ENCODE measurements at regions not wholly inside any gene's neighbourhood (a gene's known extent, or its start where the extent isn't known, plus 50 kb on each side); places are given as distances from the start of the nearest gene placed in this dataset.

GRCh38 chr15:95162967-95163531 is 931.7 kb downstream of the MCTP2 start:
- TF ChIP-seq, protein P1, sequence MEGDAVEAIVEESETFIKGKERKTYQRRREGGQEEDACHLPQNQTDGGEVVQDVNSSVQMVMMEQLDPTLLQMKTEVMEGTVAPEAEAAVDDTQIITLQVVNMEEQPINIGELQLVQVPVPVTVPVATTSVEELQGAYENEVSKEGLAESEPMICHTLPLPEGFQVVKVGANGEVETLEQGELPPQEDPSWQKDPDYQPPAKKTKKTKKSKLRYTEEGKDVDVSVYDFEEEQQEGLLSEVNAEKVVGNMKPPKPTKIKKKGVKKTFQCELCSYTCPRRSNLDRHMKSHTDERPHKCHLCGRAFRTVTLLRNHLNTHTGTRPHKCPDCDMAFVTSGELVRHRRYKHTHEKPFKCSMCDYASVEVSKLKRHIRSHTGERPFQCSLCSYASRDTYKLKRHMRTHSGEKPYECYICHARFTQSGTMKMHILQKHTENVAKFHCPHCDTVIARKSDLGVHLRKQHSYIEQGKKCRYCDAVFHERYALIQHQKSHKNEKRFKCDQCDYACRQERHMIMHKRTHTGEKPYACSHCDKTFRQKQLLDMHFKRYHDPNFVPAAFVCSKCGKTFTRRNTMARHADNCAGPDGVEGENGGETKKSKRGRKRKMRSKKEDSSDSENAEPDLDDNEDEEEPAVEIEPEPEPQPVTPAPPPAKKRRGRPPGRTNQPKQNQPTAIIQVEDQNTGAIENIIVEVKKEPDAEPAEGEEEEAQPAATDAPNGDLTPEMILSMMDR (IDR thresholded peaks at IDR 0.05), result no peak
- TF ChIP-seq POLR2A (IDR thresholded peaks at IDR 0.05) (no peak), EP300 (IDR thresholded peaks at IDR 0.05) (no peak), POLR2AphosphoS5 (IDR thresholded peaks at IDR 0.05) (peak in 2 of 4 donors; percentile 17 to 44)
